ENCODE measurements at regions not wholly inside any gene's neighbourhood (a gene's known extent, or its start where the extent isn't known, plus 50 kb on each side); places are given as distances from the start of the nearest gene placed in this dataset.

DNA sequence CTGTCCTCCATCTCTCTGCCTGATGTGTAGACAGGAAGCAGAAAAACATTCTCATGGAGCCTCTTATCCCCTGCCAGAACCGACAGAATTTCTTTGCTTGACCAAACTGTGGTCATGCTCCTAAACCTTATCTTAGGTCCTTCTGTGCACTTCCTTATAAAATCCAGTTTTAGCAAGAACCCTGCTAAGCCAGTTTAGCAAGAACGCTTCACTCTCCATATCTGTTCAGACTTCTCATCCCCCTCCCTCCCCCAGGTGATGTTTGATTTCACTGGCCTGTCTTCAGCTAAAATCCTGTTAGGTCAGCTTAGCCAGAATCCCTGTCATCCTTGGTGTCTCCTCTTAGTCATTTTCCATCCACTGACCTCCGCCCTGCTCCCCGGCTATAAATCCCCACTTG is 1130.9 kb upstream of the PRKX start:
- TF ChIP-seq JUND (IDR thresholded peaks at IDR 0.05; ENCODE audit: low read depth), result no peak
- in situ Hi-C loops (cut with HindIII; ENCODE audit: low pct_unique_long_range_greater_than_20kb, low sequenced_read_pairs), result no loop called here

DNA sequence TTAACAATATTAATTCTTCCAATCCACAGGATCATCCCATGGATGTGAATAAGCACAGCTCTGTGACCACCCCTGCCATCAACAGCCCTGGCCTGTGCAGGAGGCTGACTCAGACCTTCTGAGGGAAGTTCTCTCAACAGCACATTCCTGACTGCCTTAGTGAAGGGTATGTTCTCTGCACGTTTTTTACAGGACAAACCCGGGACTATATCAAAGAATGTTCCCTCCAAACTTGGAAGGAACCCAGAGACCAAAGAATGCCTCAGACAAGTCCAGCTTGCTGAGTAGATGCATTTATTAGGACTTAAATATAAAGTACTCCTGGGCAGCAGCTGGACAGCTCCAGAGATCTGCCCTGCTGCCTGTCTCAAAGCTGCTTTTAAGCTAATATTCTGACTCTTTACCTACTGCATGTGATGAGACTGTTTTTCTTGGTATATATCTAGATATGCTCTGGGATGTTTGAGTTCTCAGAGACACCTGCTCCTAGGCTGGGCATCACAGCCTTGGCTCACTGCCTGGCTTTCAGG is 1127.8 kb upstream of the PRKX start:
- in situ Hi-C loops (cut with HindIII; ENCODE audit: low pct_unique_long_range_greater_than_20kb, low sequenced_read_pairs), result no loop called here
- peak in 1 of 2 experiments; percentile 30 for DNase-seq (ENCODE audit: low read depth in 1 of 2, low spot score in 1 of 2)
- no peak for TF ChIP-seq JUND (IDR thresholded peaks at IDR 0.05; ENCODE audit: low read depth)

More for the DNA sequence above, 1130.9 kb upstream of the PRKX start:
- DNase-seq (ENCODE audit: low read depth in 1 of 2, low spot score in 1 of 2), result peak in 1 of 2 experiments; percentile 16

DNA sequence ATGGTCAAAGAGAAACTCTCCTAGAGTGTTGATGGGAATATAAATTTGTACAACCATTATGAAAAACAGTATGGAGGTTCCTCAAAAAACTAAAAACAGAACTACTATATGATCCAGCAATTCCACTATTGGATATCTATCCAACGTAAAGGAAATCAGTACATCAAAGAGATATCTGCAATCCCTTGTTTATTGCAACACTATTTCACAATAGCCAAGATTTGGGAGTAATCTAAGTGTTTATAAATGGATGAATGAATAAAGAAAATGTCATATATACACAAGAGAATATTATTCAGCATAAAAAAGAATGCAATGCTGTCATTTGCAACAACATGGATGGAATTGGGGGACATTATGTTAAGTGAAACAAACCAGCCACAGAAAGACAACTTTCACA is 1118.1 kb upstream of the PRKX start:
- DNase-seq (ENCODE audit: low read depth in 1 of 2, low spot score in 1 of 2), result no peak
- TF ChIP-seq JUND (IDR thresholded peaks at IDR 0.05; ENCODE audit: low read depth), result no peak
- in situ Hi-C loops (cut with HindIII; ENCODE audit: low pct_unique_long_range_greater_than_20kb, low sequenced_read_pairs), result no loop called here

DNA sequence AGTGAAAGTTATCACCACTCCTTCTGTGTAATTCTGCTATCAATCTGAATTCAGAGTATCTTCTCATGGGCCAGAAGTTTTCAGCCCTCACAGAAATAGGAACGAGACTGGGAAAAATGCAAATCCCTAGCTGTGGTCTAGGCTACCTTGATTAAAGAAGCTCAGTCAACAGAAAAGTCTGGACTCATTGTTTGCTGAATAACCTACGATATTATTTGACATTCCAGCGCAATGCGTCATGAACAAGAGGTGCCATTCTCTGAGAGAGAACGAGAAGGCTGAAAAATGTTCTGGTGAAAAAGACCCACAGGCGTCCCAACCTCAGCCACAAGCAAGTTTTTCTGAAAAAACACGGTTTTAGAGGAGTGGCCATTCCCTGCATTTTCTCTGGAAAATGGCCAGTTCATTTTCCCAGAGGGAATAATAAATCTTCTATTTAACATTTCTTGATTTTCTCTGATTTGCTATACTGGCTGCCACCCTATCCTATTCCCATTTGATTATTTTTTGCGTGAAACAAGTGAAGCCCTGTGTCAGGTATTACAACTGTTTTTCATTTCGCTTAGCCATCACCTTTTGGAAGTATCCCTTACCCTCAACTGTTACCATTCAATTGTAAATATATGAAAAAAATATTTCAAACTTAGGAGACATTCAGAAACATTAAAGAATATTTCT is 1117.6 kb upstream of the PRKX start:
- in situ Hi-C loops (cut with HindIII; ENCODE audit: low pct_unique_long_range_greater_than_20kb, low sequenced_read_pairs), result no loop called here
- DNase-seq (ENCODE audit: low read depth in 1 of 2, low spot score in 1 of 2), result peak; percentile 12 to 92
- peak; percentile 95 for TF ChIP-seq JUND (IDR thresholded peaks at IDR 0.05; ENCODE audit: low read depth)

DNA sequence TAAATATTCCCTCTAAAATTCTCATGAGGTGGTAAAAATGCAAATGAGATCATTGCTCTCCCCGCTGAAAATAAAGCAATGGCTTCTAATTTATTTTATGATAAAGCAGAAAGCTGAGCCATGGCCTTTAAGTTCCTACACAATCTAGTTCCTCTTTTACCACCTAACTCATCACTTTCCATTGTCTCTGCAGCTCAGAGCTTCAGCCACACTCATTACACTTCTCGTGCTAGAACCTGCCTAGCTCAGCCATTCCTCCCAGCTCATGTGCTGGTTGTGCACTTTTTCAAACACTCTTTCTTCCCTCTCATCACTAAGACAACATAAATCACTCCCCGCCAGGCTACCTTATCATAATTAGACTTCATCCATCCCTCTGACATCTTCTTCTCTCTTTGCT is 1112.1 kb upstream of the PRKX start:
- DNase-seq (ENCODE audit: low read depth in 1 of 2, low spot score in 1 of 2), result no peak
- TF ChIP-seq JUND (IDR thresholded peaks at IDR 0.05; ENCODE audit: low read depth), result no peak
- in situ Hi-C loops (cut with HindIII; ENCODE audit: low pct_unique_long_range_greater_than_20kb, low sequenced_read_pairs), result no loop called here

DNA sequence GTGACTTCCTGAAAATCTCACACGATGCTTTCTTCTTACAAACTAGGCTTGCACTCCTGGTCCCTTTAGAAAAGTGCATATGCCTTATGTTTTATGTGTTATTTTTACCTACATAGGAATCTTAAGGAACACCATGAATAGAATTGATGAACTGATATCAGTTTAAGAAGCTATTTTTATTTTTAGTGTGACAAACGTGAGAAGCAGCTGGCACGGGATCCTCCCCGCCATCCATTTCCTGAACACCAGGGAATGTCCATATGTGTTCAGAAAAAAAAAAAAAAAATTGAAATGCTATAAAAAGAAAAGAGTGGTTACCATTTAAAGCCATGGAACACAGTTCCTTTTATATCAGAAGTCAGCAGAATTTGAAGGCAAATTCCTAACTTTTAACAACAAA is 1096.1 kb upstream of the PRKX start:
- in situ Hi-C loops (cut with HindIII; ENCODE audit: low pct_unique_long_range_greater_than_20kb, low sequenced_read_pairs), result no loop called here
- TF ChIP-seq JUND (IDR thresholded peaks at IDR 0.05; ENCODE audit: low read depth), result no peak
- DNase-seq (ENCODE audit: low read depth in 1 of 2, low spot score in 1 of 2), result no peak

DNA sequence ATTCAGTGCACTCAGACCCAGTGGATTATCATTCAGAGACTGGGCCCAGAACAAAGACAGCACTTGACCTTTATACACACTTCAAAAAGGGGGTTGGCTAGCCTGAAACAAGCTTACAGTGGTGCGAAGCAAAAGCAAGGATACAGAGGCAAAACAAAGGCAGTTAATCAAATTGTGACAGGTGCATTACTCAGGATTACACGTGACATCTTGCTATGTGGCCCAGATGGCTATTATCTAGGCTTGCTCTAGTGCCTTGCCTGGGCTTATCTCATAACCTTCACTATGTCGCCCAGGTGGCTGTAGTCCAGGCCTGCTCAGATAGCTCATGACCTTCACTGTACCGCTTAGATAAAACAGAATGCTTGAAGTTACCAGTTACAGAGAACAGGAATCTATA is 1092.1 kb upstream of the PRKX start:
- no peak for TF ChIP-seq JUND (IDR thresholded peaks at IDR 0.05; ENCODE audit: low read depth)
- no peak for DNase-seq (ENCODE audit: low read depth in 1 of 2, low spot score in 1 of 2)
- in situ Hi-C loops (cut with HindIII; ENCODE audit: low pct_unique_long_range_greater_than_20kb, low sequenced_read_pairs), result no loop called here

DNA sequence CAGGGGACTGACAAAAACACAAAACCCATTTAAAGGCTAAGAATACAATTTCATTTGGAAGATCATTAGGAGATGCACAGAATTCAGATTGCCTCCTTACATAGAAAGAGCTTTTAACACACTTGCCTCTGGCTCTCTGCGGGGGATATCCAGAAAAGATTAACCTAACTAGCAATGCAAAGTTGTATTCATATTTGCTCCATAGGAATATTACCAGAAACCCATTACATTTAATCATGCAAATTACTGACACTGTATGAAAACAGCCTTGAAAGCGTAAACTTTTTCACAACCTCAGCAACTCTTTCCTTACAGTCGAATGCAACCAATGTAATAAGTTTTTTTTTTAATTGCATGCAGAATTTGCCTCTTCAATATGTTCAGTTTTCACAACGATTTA is 1087.3 kb upstream of the PRKX start:
- no peak for TF ChIP-seq JUND (IDR thresholded peaks at IDR 0.05; ENCODE audit: low read depth)
- in situ Hi-C loops (cut with HindIII; ENCODE audit: low pct_unique_long_range_greater_than_20kb, low sequenced_read_pairs), result no loop called here
- no peak for DNase-seq (ENCODE audit: low read depth in 1 of 2, low spot score in 1 of 2)

DNA sequence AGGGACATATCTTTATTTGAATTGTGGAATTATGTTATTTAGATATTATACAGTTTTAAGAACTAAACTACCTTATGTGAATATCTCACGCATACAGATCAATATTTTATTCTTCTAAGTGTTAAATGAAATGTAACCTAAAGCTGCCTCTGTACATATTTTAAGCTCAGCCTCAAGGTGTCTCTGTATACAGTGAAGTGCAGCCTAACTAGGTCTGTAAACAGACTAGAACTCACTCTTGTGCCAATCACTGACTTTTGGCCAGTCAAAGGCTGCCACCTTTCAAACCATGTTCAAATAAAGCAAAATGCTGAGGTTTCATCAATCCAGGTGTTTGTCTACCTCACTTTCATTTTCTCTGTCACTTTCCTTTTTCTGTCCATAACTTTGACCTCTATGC is 1074.5 kb upstream of the PRKX start:
- in situ Hi-C loops (cut with HindIII; ENCODE audit: low pct_unique_long_range_greater_than_20kb, low sequenced_read_pairs), result no loop called here
- no peak for TF ChIP-seq JUND (IDR thresholded peaks at IDR 0.05; ENCODE audit: low read depth)
- peak in 1 of 2 experiments; percentile 67 for DNase-seq (ENCODE audit: low read depth in 1 of 2, low spot score in 1 of 2)

DNA sequence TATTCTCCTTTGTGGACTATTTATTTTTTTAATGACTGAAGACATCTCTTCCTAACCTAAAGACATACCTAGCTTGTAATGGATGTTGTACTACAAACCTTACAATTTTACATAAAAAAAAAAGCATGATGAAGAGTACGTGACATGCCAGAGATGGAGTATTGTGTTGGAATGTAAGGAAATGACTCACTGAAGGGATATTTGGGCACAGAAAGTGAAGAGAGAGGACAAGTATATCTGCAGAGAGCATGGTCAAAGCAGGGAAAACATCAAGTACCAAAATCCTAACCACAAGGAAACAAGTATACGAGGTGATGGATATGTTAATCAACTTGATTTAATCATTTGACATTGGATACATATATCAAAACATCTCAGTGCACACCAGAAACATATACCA is 1051.4 kb upstream of the PRKX start:
- DNase-seq (ENCODE audit: low read depth in 1 of 2, low spot score in 1 of 2), result no peak
- TF ChIP-seq JUND (IDR thresholded peaks at IDR 0.05; ENCODE audit: low read depth), result no peak
- in situ Hi-C loops (cut with HindIII; ENCODE audit: low pct_unique_long_range_greater_than_20kb, low sequenced_read_pairs), result no loop called here

DNA sequence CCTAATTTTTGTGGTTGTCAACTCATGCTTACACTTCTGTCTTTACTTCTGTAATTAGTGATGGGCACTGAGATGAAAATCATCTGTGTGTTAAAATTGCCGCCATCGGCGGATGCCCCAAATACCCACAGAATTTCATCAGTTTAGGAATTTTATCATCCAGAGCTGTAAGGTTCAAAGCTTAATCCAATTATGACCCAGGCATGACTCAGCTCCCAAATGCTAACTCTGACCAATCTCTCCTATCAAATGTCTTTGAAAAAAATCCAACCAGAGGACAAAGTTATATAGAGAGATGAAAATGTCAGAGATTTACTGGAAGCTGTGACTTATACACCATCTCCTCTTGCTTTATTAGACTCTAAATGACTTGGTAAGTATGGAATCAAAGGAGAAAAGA is 1048.7 kb upstream of the PRKX start:
- TF ChIP-seq JUND (IDR thresholded peaks at IDR 0.05; ENCODE audit: low read depth), result no peak
- in situ Hi-C loops (cut with HindIII; ENCODE audit: low pct_unique_long_range_greater_than_20kb, low sequenced_read_pairs), result no loop called here
- no peak for DNase-seq (ENCODE audit: low read depth in 1 of 2, low spot score in 1 of 2)

DNA sequence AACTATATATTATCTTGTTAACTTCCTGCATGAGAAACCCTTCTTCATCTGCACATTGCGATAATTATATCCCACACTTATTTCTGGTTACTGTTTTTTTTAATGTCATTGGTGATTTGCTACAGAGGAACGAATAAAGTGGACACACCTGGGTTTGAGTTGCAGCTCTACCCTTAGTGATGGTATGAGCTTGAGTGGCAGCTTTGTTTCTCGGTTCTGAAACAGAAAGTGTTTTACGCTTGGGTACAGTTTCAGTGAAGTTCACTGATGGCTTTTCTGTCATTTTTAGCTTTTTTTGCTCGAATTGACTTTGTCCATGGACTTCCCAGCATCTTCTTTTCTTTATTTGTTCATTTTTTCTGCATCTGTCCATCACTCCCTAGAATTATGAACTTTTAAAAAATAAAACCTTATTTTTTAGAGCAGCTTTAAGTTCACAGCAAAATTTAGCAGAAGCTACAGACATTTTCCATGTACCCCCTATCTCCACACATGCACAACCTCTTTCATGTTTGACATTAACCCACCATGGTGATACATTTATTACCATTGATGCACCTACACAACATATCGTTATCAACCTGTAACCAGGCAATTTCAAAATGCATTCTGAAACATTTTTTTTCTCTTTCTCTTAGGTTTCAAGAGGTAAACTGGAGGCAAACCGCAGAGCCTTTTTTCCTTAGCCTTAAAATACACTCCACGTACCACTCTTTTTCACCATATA is 1041.6 kb upstream of the PRKX start:
- DNase-seq (ENCODE audit: low read depth in 1 of 2, low spot score in 1 of 2), result no peak
- TF ChIP-seq JUND (IDR thresholded peaks at IDR 0.05; ENCODE audit: low read depth), result no peak
- in situ Hi-C loops (cut with HindIII; ENCODE audit: low pct_unique_long_range_greater_than_20kb, low sequenced_read_pairs), result no loop called here

DNA sequence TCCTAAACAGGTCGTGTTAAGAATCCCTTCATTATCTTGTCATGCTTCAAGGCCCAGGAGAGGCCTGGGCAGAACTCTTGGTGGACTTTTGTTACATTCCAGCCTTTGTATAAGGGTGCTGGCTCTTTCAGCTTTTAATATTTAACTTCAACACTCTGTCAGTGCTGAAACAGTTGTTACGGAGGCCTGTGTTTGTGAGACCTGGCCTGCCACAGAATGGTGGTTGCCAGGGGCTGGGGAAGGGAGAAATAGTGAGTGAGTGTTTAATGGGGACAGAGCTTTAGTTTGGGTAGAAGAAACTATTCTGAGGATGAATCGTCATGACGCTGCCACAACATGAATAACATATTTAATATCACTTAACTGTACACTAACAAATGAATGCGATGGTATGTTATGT is 1027.6 kb upstream of the PRKX start:
- TF ChIP-seq JUND (IDR thresholded peaks at IDR 0.05; ENCODE audit: low read depth), result no peak
- no peak for DNase-seq (ENCODE audit: low read depth in 1 of 2, low spot score in 1 of 2)
- in situ Hi-C loops (cut with HindIII; ENCODE audit: low pct_unique_long_range_greater_than_20kb, low sequenced_read_pairs), result no loop called here
